ENCODE measurements at regions not wholly inside any gene's neighbourhood (a gene's known extent, or its start where the extent isn't known, plus 50 kb on each side); places are given as distances from the start of the nearest gene placed in this dataset.

GRCh38 chr20:57020364-57020763, 246.1 kb downstream of the BMP7 start:
- no peak overlapping the region for H3T11ph ChIP-seq (ENCODE audit: low read length)
- TF ChIP-seq CTCF (conservative IDR thresholded peaks at IDR 0.05) = no peak
- H3K79me1 ChIP-seq (ENCODE audit: insufficient read depth, low read depth, low read length, poor library complexity, severe bottlenecking) = no peaks in the 10 kb centered on the region
- H4K91ac ChIP-seq (ENCODE audit: insufficient read length, low read depth, low read length) = no peak overlapping the region
- Mint-ChIP-seq H3K9me3 (no peaks in the 10 kb centered on the region; a peak in 1 of 5 replicates), H3K27ac (no peak overlapping the region), H3K27me3 (ENCODE audit: low read depth) (peaks cover 52% of the 10 kb centered on the region), H3K4me3 (no peak overlapping the region), H3K4me1 (peaks cover 18 to 37% of the 10 kb centered on the region in 2 experiments), H3K36me3 (ENCODE audit: insufficient read depth in 1 of 3, low read depth in 3 of 3) (peaks cover 0 to 5% (median 0%) of the 10 kb centered on the region in 3 experiments; a peak in 2 of 7 replicates)
- no peak overlapping the region for H2BK120ac ChIP-seq (ENCODE audit: low read depth, low read length, poor library complexity, severe bottlenecking)
- H3K9ac ChIP-seq (ENCODE audit: extremely low read depth, insufficient read length, low read length) = no peak overlapping the region
- no peak overlapping the region for H2AFZ ChIP-seq (ENCODE audit: low read length)
- no peak overlapping the region for H3K4ac ChIP-seq (ENCODE audit: low read depth, low read length)
- H3K79me2 ChIP-seq (ENCODE audit: insufficient read depth, low read length) = no peaks in the 10 kb centered on the region
- no peak overlapping the region for H2BK5ac ChIP-seq (ENCODE audit: insufficient read length, low read length)
- no peak overlapping the region for H4K8ac ChIP-seq (replicated peaks; ENCODE audit: insufficient read length, low read depth, low read length)
- H3K56ac ChIP-seq (ENCODE audit: insufficient read length, low read depth, low read length) = no peak overlapping the region
- WGBS (ENCODE audit: extremely low coverage, insufficient read length, low lambda C conversion rate) = no CpG with 5 or more reads among the region's 9 CpGs
- H3K14ac ChIP-seq (ENCODE audit: insufficient read depth, low read length) = no peak overlapping the region
- no peaks in the 10 kb centered on the region for H4K20me1 ChIP-seq (ENCODE audit: control insufficient read depth, insufficient read depth, insufficient read length)
- no peaks in the 10 kb centered on the region for H3K27me3 ChIP-seq (ENCODE audit: insufficient read depth, low read length)
- H3K23me2 ChIP-seq (ENCODE audit: insufficient read length, low read depth, low read length, poor library complexity, severe bottlenecking) = no peaks in the 10 kb centered on the region
- H2BK12ac ChIP-seq (ENCODE audit: insufficient read length, low read depth, low read length) = no peak overlapping the region
- H3K4me1 ChIP-seq (ENCODE audit: insufficient read depth, low read length) = peaks cover 3% of the 10 kb centered on the region; the same call in 1 of the 2 replicates
- no peak overlapping the region for H4K5ac ChIP-seq (ENCODE audit: insufficient read length, low read depth, low read length)
- no peak overlapping the region for H3K23ac ChIP-seq (ENCODE audit: insufficient read length, low read depth, low read length)
- no peak for DNase-seq
- no peaks in the 10 kb centered on the region for H3K9me3 ChIP-seq (ENCODE audit: control insufficient read depth, low read depth, low read length)
- no peak overlapping the region for H2BK20ac ChIP-seq (ENCODE audit: low read depth, low read length, poor library complexity, severe bottlenecking)
- no peak overlapping the region for H3K27ac ChIP-seq (ENCODE audit: insufficient read length, low read depth, low read length)
- no peak overlapping the region for H2AK5ac ChIP-seq (ENCODE audit: insufficient read length, low read length)
- no peak overlapping the region for H2BK15ac ChIP-seq (ENCODE audit: low read depth, low read length)
- no peak overlapping the region for H3K4me2 ChIP-seq (ENCODE audit: insufficient read depth, insufficient read length, low read length)
- H3K18ac ChIP-seq (ENCODE audit: insufficient read length, low read depth, low read length) = no peak overlapping the region
